ENCODE measurements at regions not wholly inside any gene's neighbourhood (a gene's known extent, or its start where the extent isn't known, plus 50 kb on each side); places are given as distances from the start of the nearest gene placed in this dataset.

GRCh38 chr20:22904386-22904785, 130.7 kb upstream of the SSTR4 start:
- Histone ChIP-seq H3K4me1 (no peaks in the 10 kb centered on the region), H3K36me3 (no peaks in the 10 kb centered on the region), H3K27me3 (no peaks in the 10 kb centered on the region), H3K9me3 (peaks cover 0 to 3% (median under 1%) of the 10 kb centered on the region in 4 donors), H3K4me3 (no peak overlapping the region), H3K27ac (no peak overlapping the region)
- no peak for DNase-seq
- 69 to 82% methylated on average over 2 of the region's 2 CpGs for WGBS, 2 donors
- intact Hi-C loops (cut with DNase I) = no loop called here
- TF ChIP-seq POLR2AphosphoS5 (IDR thresholded peaks at IDR 0.05) (no peak), EP300 (IDR thresholded peaks at IDR 0.05) (no peak), POLR2A (IDR thresholded peaks at IDR 0.05) (no peak), CTCF (IDR thresholded peaks at IDR 0.05) (no peak)

GRCh38 chr20:22904905-22905304, 130.2 kb upstream of the SSTR4 start:
- no peak for DNase-seq
- Histone ChIP-seq H3K36me3 (no peaks in the 10 kb centered on the region), H3K9me3 (peaks cover 0 to 3% (median under 1%) of the 10 kb centered on the region in 4 donors), H3K27me3 (no peaks in the 10 kb centered on the region), H3K27ac (no peak overlapping the region), H3K4me3 (no peak overlapping the region), H3K4me1 (no peaks in the 10 kb centered on the region)
- no peak for TF ChIP-seq POLR2A (IDR thresholded peaks at IDR 0.05)
- no peak for TF ChIP-seq EP300 (IDR thresholded peaks at IDR 0.05)
- no peak for TF ChIP-seq POLR2AphosphoS5 (IDR thresholded peaks at IDR 0.05)
- TF ChIP-seq CTCF (IDR thresholded peaks at IDR 0.05) = no peak
- intact Hi-C loops (cut with DNase I) = no loop called here
- WGBS, 2 donors = 90 to 91% methylated on average over 2 of the region's 2 CpGs

- Histone ChIP-seq H3K27me3 (no peaks in the 10 kb centered on the region), H3K4me3 (no peak overlapping the region), H3K27ac (no peak overlapping the region), H3K36me3 (no peaks in the 10 kb centered on the region), H3K9me3 (peaks cover 0 to 3% (median under 1%) of the 10 kb centered on the region in 4 donors), H3K4me1 (no peaks in the 10 kb centered on the region)
- 42 to 70% methylated on average over 10 of the region's 10 CpGs for whole genome bisulfite sequencing, 2 donors
- TF ChIP-seq POLR2AphosphoS5 (IDR thresholded peaks at IDR 0.05) (no peak), EP300 (IDR thresholded peaks at IDR 0.05) (no peak), CTCF (IDR thresholded peaks at IDR 0.05) (no peak), POLR2A (IDR thresholded peaks at IDR 0.05) (no peak)
- intact Hi-C loops (cut with DNase I) = no loop called here
- peak; percentile 60 for DNase-seq
Observed at GRCh38 chr20:22905658-22906057, 129.5 kb upstream of the SSTR4 start.

GRCh38 chr20:22908437-22908836, 126.7 kb upstream of the SSTR4 start:
- WGBS, 2 donors = 72 to 75% methylated on average over 3 of the region's 3 CpGs
- intact Hi-C loops (cut with DNase I) = no loop called here
- Histone ChIP-seq H3K9me3 (peaks cover 0 to 5% (median 0%) of the 10 kb centered on the region in 4 donors), H3K4me3 (no peak overlapping the region), H3K27me3 (no peaks in the 10 kb centered on the region), H3K36me3 (no peaks in the 10 kb centered on the region), H3K4me1 (no peaks in the 10 kb centered on the region), H3K27ac (no peak overlapping the region)
- no peak for DNase-seq
- no peak for TF ChIP-seq EP300 (IDR thresholded peaks at IDR 0.05)
- TF ChIP-seq CTCF (IDR thresholded peaks at IDR 0.05) = no peak
- no peak for TF ChIP-seq POLR2A (IDR thresholded peaks at IDR 0.05)
- TF ChIP-seq POLR2AphosphoS5 (IDR thresholded peaks at IDR 0.05) = no peak

GRCh38 chr20:22908944-22909343, 126.2 kb upstream of the SSTR4 start:
- Histone ChIP-seq H3K4me3 (no peak overlapping the region), H3K27ac (no peak overlapping the region), H3K9me3 (peaks cover 0 to 5% (median 0%) of the 10 kb centered on the region in 4 donors), H3K4me1 (no peaks in the 10 kb centered on the region), H3K36me3 (no peaks in the 10 kb centered on the region), H3K27me3 (no peaks in the 10 kb centered on the region)
- intact Hi-C loops (cut with DNase I) = no loop called here
- 46 to 70% methylated on average over 3 of the region's 3 CpGs for WGBS, 2 donors
- no peak for DNase-seq
- TF ChIP-seq EP300 (IDR thresholded peaks at IDR 0.05) (no peak), POLR2A (IDR thresholded peaks at IDR 0.05) (no peak), POLR2AphosphoS5 (IDR thresholded peaks at IDR 0.05) (no peak), CTCF (IDR thresholded peaks at IDR 0.05) (no peak)

Measured in sigmoid colon (tissue), 6 donors.